DND-41 (cell line): ENCODE measurements at regions not wholly inside any gene's neighbourhood (a gene's known extent, or its start where the extent isn't known, plus 50 kb on each side); places are given as distances from the start of the nearest gene placed in this dataset.
"Not testable (repeated sequence)": the region's sequence is repeated elsewhere in the genome, so short reads cannot be mapped to it uniquely, and the experiment has no call there.

Experiments used
- EZH2 ChIP-seq: IDR thresholded peaks from 3 replicates; pipeline ENCODE4 v1.6.1; 2012; ENCODE audit warnings: borderline replicate concordance, low read depth, mild to moderate bottlenecking, moderate library complexity, low read length, inconsistent platforms; ENCODE audit not compliant: severe bottlenecking
- TF ChIP-seq, protein P1 (sequence below): IDR thresholded peaks from 2 replicates; pipeline ENCODE4 v1.5.1; 2012; ENCODE audit warnings: borderline replicate concordance, low read length, moderate library complexity, mild to moderate bottlenecking; ENCODE audit not compliant: poor library complexity, severe bottlenecking; ENCODE audit errors: extremely low read depth

DNA sequence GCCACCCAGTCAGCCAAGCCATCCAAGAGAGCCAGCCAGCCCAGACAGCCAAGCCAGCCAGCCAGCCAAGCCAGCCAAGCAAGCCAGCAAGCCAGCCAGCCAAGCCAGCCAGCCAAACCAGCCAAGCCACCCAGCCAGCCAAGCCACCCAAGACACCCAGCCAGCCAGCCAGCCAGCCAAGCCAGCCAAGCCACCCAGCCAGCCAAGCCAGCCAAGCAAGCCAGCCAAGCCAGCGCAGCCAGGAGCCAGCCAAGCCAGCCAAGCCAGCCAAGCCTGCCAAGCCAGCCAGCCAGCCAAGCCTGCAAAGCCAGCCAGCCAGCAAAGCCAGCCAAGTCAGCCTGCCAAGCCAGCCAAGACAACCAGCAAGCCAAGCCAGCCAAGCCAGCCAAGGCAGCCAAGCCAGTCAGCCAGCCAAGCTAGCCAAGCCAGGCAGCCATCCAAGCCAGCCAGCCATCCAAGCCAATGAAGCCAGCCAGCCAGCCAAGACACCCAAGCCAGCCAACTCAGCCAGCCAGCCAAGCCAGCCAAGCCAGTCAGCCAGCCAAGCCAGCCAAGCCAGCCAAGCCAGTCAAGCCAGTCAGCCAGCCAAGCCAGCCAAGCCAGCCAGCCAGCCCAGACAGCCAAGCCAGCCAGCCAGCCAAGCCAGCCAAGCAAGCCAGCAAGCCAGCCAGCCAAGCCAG is 332.2 kb upstream of the PLGLB2 start:
- TF ChIP-seq, protein P1, sequence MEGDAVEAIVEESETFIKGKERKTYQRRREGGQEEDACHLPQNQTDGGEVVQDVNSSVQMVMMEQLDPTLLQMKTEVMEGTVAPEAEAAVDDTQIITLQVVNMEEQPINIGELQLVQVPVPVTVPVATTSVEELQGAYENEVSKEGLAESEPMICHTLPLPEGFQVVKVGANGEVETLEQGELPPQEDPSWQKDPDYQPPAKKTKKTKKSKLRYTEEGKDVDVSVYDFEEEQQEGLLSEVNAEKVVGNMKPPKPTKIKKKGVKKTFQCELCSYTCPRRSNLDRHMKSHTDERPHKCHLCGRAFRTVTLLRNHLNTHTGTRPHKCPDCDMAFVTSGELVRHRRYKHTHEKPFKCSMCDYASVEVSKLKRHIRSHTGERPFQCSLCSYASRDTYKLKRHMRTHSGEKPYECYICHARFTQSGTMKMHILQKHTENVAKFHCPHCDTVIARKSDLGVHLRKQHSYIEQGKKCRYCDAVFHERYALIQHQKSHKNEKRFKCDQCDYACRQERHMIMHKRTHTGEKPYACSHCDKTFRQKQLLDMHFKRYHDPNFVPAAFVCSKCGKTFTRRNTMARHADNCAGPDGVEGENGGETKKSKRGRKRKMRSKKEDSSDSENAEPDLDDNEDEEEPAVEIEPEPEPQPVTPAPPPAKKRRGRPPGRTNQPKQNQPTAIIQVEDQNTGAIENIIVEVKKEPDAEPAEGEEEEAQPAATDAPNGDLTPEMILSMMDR: not testable (repeated sequence)
- TF ChIP-seq EZH2: not testable (repeated sequence)
